HG02981 (cell line): ENCODE measurements at regions not wholly inside any gene's neighbourhood (a gene's known extent, or its start where the extent isn't known, plus 50 kb on each side); places are given as distances from the start of the nearest gene placed in this dataset.
A peak's percentile ranks its signal among the peaks of the same experiment; 100 is the strongest.
"Not testable (repeated sequence)": the region's sequence is repeated elsewhere in the genome, so short reads cannot be mapped to it uniquely, and the experiment has no call there.

Experiments used
- ATAC-seq: cut with Tn5 transposase; IDR thresholded peaks from one replicate; pipeline ENCODE4 v1.9.1; 2021; ENCODE audit warnings: mild to moderate bottlenecking, moderate library complexity; ENCODE audit not compliant: unreplicated experiment

- peak; percentile 100 for ATAC-seq
These were observed 121.3 kb upstream of the FBXO28 start for GRCh38 chr1:223992456-223993246.

DNA sequence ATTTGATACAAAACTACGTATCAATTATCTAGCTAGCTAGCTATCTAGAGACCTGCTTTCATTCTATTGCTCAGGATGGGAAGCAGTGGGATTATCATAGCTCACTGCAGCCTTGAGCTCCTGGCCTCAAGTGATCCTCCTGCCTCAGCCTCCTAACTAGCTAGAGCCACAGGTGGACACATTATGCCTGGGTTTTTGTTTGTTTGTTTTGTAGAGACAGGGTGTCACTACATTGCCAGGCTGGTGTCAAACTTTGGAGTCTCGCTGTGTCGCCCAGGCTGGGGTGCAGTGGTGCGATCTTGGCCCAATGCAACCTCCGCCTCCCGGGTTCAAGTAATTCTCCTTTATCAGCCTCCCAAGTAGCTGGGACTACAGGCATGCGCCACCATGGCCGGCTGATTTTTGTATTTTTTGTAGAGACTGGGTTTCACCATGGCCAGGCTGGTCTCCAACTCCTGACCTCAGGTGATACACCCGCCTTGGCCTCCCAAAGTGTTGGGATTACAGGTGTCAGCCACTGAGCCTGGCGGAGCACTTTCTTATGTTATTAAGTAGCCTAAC lies 122.5 kb upstream of the FBXO28 start:
- ATAC-seq = not testable (repeated sequence)

- not testable (repeated sequence) for ATAC-seq
These were observed 116.2 kb upstream of the TP53BP2 start for GRCh38 chr1:223961985-223962384.

GRCh38 chr1:223952801-223953200 lies 107.1 kb upstream of the TP53BP2 start:
- not testable (repeated sequence) for ATAC-seq

GRCh38 chr1:223951551-223951950 lies 105.8 kb upstream of the TP53BP2 start:
- ATAC-seq = not testable (repeated sequence)

DNA sequence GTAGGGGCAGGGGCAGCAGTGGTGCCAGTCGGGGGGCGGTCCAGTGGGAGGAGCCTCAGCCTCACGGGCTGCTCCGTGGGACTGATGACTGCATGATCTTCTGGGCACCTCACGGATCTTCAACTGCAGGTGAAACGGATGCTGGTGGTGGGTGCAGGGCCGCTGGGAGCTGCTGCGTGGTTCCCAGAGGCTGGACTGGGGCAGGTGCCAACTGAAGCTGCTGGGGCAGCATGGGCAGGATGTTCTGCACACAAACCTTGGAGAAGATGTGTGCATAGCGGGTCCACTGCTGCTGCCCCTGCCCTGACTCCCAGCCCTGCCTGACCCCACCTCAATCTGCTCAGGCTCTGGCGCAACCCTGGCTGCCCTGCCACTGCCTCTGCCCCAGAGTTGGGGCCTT lies 104.2 kb upstream of the TP53BP2 start:
- not testable (repeated sequence) for ATAC-seq

GRCh38 chr1:223948041-223948440 lies 102.3 kb upstream of the TP53BP2 start:
- ATAC-seq = not testable (repeated sequence)

GRCh38 chr1:223936592-223936991 lies 90.8 kb upstream of the TP53BP2 start:
- not testable (repeated sequence) for ATAC-seq

DNA sequence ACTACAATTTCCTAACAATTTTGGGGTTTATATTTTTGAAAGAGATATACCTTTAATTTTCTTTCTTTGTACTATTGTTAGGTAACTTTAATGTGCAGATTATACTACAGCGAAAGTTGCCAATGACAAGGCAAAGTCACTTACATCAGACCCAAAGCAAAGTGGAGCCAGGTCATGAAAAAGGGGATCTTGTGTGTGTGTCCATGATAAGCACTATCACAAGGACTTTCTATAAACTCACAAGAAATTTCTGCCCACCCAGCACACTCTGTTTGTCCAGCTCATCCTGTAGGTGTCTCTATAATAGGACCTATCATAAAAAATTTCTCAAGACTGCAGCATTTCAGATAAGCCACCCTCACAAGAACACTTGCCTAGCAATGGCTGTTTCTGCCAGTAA lies 85.7 kb upstream of the TP53BP2 start:
- ATAC-seq = not testable (repeated sequence)

DNA sequence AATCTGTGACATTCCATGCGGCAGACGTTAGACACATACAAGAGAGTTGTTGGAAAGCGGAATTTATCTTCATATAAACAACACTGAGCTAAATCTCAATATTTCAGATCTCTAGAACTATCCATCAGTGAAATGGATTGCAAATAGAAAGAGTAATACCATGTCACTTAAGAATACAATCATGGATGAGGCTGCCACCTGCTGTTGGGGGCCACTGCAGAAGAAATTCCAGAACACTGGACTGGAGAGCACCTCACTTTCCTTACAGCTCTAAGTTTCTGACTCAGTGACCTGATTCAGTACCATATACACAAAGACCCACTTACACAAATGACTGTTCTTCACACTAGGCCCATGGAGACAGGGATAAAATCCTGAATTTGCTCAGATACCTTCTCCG lies 75.1 kb upstream of the TP53BP2 start:
- ATAC-seq = not testable (repeated sequence)

DNA sequence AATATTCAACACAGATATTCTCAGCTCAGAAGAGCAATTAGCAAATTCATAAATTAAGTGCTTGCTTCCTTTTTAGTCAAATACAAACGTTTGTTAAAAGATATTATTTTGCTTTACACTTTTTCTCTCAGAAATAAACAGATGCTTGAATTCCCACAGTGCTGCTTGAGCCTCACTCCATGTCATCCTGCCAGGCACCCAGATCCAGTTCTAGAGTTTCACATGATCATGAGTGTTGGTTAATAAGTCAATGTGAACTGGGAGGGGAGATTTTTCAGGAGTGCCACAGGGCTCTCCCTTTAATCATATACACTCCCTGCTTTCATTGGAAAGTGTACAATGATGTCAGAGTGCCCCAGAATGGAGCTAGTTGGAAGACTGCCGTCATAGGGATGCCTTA lies 69.7 kb upstream of the TP53BP2 start:
- ATAC-seq = not testable (repeated sequence)

DNA sequence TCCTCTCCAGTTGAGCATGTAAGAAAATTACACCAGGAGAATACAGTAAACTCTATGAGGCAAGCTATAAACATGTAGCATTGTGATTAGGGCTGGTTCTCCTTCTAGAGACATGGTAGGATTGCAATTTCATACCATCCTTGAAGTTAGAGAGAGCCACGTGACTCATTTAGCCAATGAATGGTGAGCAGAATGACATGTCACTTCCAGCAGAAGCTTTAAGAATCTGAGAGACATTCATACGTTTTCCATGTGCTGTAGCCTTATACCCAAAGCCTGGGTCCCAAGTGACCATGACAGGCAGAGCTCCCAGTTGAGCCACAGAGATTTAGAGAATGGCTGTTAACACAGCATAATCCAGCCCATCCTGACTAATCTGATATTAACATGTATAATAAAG lies 68.0 kb upstream of the TP53BP2 start:
- not testable (repeated sequence) for ATAC-seq

GRCh38 chr1:223907943-223908587 lies 62.3 kb upstream of the TP53BP2 start:
- ATAC-seq = not testable (repeated sequence)

- ATAC-seq = not testable (repeated sequence)
These were observed 57.5 kb upstream of the TP53BP2 start for GRCh38 chr1:223903221-223903620.

DNA sequence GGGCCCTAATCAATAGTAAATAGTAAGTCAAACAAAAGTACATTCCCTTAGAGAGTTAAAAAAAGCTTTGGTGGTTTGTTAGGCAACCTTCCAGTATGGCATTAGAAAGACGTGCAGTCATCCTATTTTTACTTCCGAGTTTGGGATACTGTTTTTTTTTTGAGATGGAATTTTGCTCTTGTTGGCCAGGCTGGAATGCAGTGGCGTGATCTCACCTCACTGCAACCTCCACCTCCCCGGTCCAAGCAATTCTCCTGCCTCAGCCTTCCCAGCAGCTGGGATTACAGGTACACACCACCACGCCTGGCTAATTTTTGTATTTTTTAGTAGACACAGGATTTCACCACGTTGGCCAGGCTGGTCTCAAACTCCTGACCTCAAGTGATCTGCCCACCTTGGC lies 54.0 kb upstream of the TP53BP2 start:
- ATAC-seq = not testable (repeated sequence)

DNA sequence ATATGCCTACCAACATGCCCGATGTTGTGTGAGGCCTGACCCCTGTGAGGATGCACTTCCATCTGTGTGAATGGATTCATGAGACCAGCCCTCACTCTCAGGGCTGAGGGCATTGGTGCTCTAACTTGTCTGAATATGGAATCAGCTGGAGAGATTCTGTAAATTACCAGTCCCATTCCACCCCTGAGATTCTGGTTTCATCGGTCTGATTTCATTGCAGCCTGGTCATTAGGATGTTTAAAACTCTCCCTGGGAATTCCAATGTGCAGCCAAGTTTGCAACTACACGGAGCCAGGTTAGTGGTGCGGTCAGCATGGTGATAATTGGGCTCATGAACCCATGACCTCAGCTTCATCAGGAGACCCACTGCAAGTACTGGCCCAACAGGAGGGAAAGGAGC lies 51.4 kb upstream of the TP53BP2 start:
- not testable (repeated sequence) for ATAC-seq

DNA sequence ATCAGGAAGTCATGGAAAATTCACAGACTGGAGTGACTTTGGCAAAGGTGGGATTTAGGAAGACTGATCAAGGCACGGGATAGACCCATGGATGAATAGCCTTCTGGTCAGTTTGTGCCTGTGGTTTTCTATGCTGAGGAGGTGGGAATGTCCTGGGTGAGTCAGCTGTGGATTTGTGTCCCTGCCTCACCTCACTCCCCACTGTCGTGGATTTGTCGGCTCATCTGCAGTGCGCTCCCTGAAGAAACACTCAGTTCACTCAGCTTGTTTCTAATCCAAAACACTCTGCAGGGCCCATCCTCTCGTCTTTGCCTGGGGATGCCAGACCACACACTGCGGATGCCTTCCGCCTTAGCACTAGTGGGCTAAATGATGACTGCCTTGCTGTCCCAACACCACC lies 50.2 kb upstream of the TP53BP2 start:
- ATAC-seq = not testable (repeated sequence)
